Esophagus squamous epithelium (tissue), 4 donors: ENCODE measurements at regions not wholly inside any gene's neighbourhood (a gene's known extent, or its start where the extent isn't known, plus 50 kb on each side); places are given as distances from the start of the nearest gene placed in this dataset.

Source experiments
- POLR2A ChIP-seq, 4 donors: fragments of 450-650 bp; IDR thresholded peaks; one replicate each; pipeline ENCODE4 v1.6.1; 2017; ENCODE audit warnings: antibody characterized with exemption in 4 of 4, mild to moderate bottlenecking in 4 of 4, moderate library complexity in 3 of 4
- TF ChIP-seq, protein P1 (sequence below), 6 experiments: fragments of 450-650 bp in 4 of 6; fragments of 200-600 bp in 2 of 6; sonication (generic) in 2 of 6; IDR thresholded peaks; one replicate each; pipeline ENCODE4 v1.5.1; 2016 to 2019; ENCODE audit warnings: antibody characterized with exemption in 6 of 6, mild to moderate bottlenecking in 4 of 6, moderate library complexity in 4 of 6

DNA sequence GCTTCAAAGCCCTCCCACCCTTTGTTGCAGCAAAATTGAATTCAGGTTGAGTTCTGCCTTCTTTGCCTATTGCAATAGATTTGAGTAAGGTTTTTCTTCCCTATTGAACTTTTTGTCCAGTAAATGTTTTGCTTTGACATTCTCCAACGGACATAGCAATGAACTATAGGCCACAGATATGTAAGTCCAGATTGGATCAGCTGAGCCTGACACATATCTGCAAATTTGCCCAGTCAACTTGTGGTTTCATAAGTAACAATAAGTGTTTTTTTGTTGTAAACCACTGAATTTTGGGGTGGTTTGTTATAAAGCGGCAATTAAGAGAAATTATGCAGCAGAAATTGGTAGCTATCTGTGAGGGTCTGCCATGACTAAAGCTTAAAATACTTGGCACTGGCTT, 332.1 kb upstream of the SORCS1 start:
- TF ChIP-seq, protein P1, sequence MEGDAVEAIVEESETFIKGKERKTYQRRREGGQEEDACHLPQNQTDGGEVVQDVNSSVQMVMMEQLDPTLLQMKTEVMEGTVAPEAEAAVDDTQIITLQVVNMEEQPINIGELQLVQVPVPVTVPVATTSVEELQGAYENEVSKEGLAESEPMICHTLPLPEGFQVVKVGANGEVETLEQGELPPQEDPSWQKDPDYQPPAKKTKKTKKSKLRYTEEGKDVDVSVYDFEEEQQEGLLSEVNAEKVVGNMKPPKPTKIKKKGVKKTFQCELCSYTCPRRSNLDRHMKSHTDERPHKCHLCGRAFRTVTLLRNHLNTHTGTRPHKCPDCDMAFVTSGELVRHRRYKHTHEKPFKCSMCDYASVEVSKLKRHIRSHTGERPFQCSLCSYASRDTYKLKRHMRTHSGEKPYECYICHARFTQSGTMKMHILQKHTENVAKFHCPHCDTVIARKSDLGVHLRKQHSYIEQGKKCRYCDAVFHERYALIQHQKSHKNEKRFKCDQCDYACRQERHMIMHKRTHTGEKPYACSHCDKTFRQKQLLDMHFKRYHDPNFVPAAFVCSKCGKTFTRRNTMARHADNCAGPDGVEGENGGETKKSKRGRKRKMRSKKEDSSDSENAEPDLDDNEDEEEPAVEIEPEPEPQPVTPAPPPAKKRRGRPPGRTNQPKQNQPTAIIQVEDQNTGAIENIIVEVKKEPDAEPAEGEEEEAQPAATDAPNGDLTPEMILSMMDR (IDR thresholded peaks at IDR 0.05) = no peak
- TF ChIP-seq POLR2A (IDR thresholded peaks at IDR 0.05) = no peak
